Medulla oblongata (tissue), 1 donor: ENCODE measurements at regions not wholly inside any gene's neighbourhood (a gene's known extent, or its start where the extent isn't known, plus 50 kb on each side); places are given as distances from the start of the nearest gene placed in this dataset.
"Not testable (repeated sequence)": the region's sequence is repeated elsewhere in the genome, so short reads cannot be mapped to it uniquely, and the experiment has no call there.

Experiments
- DNase-seq: peaks from one replicate; pipeline ENCODE4 v3.0.0-alpha.2; 2015; ENCODE audit errors: extremely low spot score

DNA sequence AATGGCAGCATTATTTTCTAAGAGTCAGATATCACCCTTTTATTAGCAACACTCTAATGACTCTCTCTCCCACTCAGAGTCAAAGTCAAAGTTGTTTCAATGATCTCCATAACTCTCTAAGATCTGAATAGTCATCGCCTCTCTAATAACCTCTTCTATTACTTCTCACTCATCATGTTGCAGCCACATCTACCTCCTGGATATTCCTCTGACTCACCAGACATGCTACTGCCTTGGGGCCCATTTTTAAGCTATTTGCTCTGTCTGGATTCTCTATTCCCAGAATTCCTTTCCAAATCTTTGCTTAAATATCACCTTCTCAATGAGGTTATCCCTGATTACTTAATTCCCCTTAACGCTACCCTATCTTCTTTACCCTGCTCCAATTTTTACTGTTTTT, 391.8 kb upstream of the MAGEB16 start:
- no peak for DNase-seq

DNA sequence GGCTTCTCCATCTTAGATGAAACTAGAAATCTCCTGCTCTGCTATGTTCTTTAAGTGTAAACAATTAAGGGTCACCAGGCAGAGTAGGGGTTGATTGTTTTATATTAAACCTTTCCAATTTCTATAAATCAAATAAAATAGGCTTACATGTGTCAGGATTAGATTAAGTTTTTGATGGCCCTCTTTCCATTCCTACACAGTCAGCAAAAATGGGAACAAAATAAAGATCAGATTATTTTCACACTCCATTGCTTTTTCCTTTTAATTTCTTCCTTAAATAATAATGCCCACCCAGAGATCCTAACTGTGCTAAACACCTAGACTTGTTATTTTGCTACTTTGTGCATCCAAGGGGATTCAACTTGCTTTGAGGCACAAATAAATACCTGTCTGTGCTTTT, 381.4 kb upstream of the MAGEB16 start:
- DNase-seq: no peak

DNA sequence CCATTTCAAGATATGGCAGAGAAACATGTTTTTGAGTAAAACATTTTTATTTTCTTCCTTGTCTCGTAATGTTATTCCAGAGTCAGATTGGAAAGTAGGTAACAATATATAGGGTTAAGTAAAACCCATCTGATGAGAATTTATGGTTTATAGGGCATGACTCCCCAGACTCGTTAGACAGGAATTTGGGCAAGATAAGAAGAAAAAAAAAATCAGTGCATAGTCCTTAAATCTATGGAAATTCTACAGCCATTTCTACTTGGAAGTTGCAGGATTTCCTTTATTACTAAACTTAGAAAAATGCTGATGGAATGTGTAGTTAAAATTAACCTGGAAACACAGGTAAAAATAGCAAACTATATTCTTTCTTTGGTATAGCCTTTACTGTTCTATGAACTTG, 366.1 kb upstream of the MAGEB16 start:
- no peak for DNase-seq

DNA sequence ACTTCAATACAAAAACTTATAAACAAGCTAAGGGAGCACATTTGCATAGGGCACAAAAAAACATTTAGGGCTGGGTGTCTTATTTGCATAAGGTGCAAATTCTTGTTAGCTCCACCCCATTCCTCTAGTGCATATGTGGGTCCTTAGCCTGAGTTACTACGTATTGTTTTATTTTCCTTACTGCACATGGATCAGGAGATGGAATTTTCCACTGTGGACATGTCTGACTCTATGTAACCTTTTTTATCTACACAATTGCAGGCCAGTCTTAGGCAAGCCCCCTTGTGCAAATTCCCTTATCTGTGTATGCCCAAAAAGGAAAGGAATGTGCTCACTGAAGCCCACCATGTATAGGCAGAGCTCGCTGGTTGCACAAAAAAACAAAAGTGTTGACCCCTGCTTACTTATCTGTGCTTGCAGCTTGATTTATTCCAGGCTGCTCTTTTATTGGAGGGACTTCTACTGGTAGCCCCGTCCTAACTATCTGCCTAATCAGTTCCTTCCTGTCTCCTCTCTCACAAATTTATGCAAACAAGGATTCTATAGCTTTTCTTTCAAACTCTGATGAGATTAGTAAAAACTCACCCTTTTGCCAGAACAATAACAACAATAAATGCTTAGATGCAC, 359.0 kb upstream of the MAGEB16 start:
- DNase-seq: no peak

DNA sequence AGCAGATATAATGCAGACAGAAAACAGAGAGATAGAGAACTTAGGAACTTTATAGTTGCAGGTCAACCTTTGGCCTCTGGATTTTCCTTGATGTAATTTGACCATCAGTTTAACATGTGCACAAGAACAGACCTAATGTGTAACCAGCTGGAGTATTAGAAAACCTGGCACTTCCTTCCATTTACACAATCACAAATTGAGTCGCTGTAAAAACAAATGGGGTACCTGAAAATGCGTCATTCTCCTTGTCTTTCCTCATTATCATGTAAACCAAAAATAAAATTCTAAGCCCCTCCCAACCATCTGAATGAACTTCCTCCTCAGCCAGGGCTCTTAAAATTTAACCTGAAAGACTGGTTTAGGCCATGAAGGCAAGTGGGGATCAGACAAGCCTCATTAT, 358.4 kb upstream of the MAGEB16 start:
- no peak for DNase-seq

DNA sequence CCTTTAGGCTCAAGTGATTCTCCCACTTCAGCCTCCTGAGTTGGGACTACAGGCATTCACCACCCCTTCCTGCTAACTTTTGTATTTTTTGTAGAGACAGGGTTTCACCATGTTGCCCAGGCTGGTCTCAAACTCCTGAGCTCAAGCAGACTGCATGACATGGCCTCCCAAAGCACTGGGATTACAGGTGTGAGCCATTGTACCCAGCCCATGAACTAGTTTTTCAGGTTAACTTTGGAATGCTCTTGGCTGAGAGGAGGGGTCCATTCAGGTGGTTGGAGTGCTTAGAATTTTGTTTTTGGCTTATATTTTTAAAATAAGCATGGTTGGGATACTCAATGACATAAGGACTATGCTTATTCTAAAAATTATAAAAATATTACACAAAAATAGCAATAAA, 355.7 kb upstream of the MAGEB16 start:
- no peak for DNase-seq

DNA sequence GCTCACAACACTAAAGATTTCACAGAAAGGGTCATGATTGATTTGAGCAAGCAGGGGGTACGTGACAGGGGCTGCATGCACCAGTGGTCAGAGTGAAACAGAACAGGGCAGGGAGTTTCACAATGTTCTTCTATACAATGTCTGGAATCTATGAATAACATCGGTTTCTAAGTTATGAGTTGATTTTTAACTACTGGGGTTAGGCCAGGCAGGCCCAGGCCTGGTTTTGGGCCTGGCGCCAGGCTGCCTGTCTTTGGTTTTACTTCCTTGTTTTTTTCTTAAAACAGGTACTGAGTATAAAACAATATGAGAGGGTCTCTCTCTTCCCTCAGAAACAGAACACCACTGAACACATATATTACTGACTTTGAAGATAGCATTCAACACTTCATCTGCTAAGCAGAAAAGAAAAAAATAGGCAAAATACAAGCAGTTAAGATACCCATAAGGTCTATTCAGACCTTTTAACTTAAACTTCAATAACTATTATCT, 355.0 kb upstream of the MAGEB16 start:
- DNase-seq: not testable (repeated sequence)

DNA sequence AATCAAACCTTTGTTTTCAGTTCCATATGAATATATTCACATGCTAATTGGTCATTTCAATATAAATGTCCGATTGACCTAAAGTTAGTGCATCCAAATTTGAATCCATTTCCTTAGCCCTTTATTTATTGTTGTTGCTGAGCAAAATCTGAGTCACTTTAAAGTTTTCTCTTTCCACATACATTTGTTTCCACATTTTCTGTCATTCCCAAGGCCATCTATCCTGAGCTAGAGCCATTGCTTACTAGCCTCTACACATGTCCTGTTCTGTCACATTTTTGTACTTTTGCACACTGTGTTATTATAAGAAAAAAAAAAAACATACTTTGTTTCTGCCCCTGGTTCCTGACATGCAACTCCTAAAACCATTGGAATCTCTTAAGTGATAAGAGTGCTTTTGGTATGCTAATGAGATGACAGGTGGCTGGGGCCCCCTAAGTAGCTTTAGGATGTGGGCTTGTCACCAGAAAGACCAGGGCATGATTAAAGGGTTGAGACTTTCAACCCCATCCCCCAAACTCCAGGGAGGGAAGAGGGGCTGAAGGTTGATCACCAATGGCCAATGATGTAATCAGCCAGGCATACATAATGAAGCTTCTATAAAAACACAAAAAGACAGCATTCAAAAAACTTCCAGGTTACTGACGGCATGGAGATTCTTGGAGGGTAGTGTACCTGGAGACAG, 353.3 kb upstream of the MAGEB16 start:
- DNase-seq: no peak

DNA sequence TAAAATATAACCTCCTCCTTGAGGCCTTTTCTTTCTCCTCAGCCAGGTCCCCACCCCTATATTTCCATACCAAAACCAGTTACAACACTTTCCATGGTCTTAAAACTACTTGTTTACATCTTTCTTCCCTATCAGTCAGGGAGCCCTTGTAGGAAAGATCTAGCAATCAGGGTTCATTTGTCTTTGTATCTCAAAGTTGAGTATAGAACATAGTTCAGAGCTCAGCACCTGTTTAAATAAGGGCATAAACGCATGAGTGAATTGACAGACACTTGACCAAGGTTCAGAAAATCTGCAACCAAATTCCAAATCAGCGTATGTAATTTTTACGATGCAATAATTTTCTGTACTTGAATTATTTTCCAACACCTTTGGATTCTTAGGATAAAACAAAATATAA, 352.2 kb upstream of the MAGEB16 start:
- no peak for DNase-seq

DNA sequence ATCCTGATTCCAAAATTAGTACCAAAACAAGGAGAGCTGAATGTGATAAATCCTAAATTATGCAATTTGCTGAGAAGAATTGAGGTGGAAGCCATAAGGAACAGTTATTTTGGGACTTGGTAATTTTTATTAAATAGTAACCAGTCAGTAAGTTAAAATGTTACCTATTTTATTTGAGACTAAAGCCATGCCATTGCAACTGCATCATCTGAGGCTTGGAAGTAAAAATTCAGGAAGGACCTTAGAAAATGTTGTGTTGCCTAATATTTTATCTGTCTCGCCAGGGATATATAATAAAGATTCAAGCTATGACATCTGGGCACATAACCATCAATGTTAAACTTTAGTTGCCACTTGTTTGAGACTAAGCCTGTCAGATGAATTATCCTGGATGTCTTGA, 341.3 kb upstream of the MAGEB16 start:
- no peak for DNase-seq

DNA sequence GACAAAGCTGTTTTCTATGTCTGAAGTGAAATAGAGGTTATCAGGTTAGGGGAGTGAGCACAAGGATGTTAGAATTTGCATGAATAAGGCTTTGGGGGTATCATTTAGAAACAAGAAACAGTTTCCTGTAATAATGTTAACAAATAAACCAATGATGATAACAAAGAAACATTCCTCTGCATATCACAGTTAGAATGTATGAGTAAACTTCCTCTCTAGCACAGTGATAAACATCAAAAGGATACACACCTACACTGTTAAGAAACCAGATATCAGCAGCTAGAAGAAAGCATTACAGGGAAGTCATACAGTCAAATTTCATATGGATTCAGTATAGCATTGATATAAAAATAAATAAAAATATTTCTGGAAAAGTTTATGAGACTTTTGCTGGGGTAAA, 340.0 kb upstream of the MAGEB16 start:
- no peak for DNase-seq

DNA sequence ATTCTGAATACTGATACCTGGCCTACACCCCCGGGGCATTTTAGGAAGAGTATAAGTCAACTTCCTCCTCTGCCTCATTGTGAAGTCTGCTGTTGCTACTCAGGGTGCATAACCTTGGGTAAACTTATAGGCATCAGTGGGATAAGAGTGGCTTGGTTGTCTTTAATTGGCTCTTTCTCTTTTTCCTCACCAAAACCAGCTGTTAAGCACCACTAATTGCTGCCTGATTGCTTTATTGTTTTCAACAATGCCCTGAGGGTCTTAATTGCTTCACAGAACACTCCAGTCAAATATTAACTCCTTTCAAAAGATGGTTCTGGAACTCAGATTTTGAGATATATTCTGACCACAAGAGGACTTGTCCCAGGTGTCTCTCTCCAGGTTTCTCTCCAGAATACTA, 337.0 kb upstream of the MAGEB16 start:
- DNase-seq: no peak

DNA sequence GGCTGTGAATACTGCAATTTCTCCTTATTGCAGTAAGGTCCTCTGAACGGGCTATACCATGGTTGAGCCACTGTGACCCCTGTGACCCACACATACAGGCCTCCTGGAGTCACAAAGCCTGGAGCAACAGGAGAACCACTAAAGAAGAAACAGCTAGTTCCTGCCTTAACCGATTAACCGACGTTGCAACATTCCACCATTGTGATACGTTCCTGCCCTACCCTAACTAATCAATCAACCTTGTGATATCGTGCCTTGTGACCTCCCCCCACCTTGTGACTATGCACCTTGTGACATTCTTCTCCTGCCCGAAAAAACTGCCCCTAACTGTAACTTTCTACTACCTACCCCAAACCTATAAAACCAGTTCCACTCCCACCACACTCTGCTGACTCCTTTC, 301.5 kb upstream of the MAGEB16 start:
- not testable (repeated sequence) for DNase-seq

DNA sequence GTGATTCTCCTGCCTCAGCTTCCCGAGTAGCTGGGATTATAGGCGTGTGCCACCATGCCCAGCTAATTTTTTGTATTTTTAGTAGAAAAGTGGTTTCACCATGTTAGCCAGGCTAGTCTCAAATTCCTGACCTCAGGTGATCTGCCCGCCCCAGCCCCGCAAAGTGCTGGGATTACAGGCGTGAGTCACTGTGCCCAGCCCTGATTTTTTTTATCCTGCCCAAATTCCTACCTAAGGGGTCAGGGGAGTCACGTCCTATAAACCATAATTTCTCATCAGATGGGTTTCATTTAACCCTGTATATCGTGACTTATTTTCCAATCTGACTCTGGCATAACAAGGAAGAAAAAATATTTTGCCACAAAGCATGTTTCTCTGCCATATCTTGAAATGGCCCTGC, 300.7 kb upstream of the MAGEB16 start:
- DNase-seq: not testable (repeated sequence)

DNA sequence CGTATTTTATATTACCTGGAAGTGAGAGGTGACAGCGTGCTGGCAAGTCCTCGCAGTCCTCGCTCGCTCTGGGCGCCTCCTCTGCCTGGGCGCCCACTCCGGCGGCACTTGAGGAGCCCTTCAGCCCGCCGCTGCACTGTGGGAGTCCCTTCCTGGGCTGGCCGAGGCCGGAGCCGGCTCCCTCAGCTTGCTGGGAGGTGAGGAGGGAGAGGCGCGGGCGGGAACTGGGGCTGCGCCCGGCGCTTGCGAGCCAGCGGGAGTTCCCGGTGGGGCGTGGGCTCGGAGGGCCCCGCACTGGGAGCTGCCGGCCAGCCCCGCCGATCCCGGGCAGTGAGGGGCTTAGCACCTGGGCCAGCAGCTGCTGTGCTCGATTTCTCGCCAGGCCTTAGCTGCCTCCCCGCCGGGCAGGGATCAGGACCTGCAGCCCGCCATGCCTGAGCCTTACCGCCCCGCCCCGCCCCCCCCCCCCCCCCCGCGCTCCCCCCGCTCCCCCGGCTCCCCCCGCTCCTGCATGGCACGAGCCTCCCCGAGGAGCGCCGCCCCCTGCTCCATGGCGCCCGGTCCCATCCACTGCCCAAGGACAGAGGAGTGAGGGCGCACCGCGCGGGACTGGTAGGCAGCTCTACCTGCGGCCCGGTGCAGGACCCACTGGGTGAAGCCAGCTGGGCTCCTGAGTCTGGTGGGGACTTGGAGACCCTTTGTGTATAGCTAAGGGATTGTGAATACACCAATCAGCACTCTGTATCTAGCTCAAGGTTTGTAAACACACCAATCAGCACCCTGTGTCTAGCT, 298.9 kb upstream of the MAGEB16 start:
- no peak for DNase-seq

DNA sequence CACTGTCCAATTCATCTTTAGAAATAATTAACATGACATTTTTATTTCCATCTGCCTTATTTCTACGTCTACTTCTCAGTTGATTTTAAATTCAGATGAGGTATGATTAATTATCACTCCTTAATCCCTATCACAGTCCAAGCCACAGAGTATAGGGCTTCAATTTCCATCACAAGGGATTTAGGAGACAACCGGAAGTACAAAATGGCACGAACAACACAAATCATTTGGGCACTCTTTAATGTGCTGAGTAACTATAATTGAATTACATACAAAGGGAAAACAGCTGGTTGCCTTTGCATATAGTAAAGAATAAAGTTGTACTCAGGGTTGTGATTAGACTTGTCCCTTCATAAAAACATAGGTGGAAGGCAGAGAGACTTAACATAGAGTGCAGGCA, 290.4 kb upstream of the MAGEB16 start:
- DNase-seq: no peak

DNA sequence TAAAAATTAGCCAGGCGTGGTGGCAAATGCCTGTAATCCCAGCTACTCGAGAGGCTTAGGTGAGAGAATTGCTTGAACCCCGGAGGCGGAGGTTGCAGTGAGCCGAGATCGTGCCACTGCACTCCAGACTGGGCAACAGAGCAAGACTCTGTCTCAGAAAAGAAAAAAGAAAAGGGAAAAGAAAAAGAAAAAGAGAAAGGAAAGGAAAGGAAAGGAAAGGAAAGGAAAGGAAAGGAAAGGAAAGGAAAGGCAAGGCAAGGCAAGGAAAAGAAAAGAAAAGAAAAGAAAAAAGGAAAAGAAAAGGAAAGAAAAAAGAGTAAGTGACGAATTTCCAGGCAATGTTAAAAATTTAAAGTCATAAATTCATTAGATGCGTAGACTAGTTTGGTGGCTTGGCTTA, 250.1 kb upstream of the MAGEB16 start:
- not testable (repeated sequence) for DNase-seq

DNA sequence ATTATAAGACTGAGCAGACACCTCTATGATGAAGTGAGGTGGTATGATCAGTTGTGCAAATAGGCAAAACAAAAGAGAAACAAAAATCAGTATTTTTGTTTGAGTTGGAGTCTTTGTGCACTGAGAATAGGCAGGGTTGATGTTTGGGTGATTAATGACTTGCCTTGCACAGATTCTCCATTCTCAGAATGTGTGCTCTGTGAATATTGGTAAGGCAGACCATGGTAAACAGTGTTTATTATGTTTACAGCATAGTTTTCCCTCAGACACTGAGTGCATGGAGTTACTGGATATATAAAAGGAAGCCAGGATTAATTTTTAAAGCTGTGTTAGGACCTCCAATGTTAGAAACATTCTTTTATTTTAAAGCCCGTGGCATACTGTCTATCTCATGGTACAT, 240.2 kb upstream of the MAGEB16 start:
- DNase-seq: no peak

DNA sequence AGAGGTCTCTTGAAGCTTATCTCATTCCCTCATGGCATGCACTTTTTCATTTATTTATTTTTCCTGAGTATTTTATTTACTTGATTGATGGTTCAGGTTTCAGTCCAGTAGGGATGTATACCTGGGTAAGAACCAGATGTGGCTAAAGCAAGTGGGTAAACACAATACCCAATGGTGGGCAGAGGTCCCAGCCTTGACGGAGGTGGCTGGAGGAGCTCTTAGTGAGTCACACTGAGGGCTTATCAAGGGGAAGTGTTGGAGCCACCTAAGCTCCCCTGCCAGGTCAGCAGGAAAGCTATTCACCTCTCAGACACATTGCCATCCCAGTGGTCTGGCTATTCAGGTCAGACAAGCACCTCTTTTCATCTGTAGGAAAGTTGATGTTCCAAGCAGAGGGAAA, 236.2 kb upstream of the MAGEB16 start:
- DNase-seq: no peak

DNA sequence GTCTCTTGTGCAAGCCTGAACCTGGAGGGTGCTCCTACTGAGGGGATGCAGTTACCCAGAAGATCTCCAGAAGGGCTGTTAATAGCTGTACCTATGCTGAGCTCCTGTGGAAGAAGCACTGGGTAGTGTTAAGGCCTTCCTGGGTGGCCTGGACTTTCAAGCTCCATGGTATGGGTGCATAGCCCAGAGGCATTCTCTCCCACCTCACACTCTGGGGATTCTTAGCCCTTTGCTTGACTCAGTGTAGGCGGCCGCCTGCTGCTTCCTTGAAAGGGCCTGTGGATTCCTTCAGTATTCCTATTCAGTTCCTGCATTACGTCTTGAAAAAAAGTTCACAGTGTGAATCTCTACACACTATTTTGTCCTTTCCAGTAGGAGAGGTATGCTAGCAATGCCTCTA, 235.7 kb upstream of the MAGEB16 start:
- no peak for DNase-seq

DNA sequence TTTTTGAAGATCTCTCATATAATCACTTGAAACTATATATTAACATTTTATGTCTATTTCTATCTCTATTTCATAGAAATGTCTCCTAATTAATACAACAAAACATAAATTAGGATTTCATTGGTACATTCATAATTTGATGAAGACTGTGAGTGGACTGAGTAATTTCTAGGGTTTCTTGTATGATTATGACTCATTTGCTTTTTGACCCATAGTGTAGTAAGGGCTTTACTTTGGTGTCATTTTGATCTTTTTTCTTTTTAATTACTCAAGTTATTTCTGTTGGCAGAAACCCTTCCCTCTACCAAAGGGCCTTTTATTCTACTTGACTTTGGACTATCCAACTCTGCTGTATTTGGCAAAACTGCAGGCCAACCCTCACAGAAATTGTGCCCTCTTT, 207.9 kb upstream of the MAGEB16 start:
- DNase-seq: no peak

DNA sequence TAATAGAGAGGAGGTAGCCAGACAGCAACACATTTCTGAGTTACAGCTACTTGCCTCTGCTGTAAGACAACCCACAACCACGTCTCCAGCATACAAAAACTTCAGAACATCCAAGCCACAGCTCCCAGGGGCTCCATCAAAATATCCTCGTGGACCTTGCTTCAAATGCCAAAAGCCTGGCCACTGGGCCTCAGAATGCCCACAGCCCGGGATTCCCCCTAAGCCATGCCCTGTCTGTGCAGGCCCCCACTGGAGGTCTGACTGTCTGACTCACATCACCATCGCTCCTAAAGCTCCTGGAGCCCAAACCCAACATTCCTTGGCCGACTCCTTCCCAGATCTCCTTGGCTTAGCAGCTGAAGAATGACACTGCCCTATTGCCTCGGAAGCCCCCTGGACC, 186.6 kb upstream of the MAGEB16 start:
- DNase-seq: not testable (repeated sequence)

DNA sequence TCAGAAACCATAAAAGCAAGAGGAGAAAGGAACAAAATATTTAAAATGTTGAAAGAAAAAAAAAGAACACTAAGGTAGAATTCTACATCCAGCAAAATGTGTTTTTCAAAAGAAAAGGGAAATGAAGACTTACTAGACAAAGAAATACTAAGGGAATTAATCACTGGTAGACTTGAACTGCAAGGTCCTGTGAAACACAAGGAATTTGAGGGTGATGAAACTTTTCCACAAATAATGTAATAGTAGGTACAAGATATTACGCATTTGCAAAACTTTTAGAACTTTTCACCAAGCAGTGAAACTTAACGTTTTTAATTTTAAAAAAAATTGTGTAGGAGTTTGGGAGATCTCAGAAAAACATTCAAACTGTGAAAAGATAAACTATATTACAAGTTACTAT, 180.3 kb upstream of the MAGEB16 start:
- no peak for DNase-seq
